Transverse colon (tissue), 3 donors: ENCODE measurements at regions not wholly inside any gene's neighbourhood (a gene's known extent, or its start where the extent isn't known, plus 50 kb on each side); places are given as distances from the start of the nearest gene placed in this dataset.

Source experiments
- POLR2A ChIP-seq: fragments of 450-650 bp; IDR thresholded peaks from one replicate; pipeline ENCODE4 v1.6.1; 2016; ENCODE audit warnings: antibody characterized with exemption, mild to moderate bottlenecking, moderate library complexity
- TF ChIP-seq, protein P1 (sequence below), 5 experiments: fragments of 200-600 bp in 3 of 5; fragments of 450-650 bp in 2 of 5; sonication (generic) in 3 of 5; IDR thresholded peaks; 1 replicate in 2 of 5; 2 replicates in 3 of 5; pipeline ENCODE4 v1.5.1; 2016 to 2017; ENCODE audit warnings: antibody characterized with exemption in 5 of 5, inconsistent platforms in 3 of 5, mild to moderate bottlenecking in 2 of 5, moderate library complexity in 1 of 5

DNA sequence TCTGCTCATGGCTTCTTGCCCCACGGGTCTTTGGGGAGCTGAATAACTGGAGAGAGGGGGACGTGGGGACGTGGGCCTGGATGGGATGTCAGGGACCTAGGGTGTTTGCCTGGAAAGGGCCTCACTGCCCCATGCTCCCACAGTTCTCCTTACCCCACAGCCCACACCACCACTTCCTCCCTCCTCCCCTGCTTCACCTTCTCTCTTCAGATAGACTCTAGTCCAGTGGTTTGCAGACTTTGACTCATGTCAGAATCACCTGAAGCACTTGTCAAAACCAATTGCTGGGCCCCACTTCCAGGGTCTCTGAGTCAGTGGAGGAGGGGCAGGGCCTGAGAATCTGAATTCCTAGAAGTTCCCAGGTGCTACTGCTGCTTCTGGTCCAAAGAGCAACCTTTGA, 327.4 kb downstream of the RPS24 start:
- TF ChIP-seq POLR2A = no peak
- TF ChIP-seq, protein P1, sequence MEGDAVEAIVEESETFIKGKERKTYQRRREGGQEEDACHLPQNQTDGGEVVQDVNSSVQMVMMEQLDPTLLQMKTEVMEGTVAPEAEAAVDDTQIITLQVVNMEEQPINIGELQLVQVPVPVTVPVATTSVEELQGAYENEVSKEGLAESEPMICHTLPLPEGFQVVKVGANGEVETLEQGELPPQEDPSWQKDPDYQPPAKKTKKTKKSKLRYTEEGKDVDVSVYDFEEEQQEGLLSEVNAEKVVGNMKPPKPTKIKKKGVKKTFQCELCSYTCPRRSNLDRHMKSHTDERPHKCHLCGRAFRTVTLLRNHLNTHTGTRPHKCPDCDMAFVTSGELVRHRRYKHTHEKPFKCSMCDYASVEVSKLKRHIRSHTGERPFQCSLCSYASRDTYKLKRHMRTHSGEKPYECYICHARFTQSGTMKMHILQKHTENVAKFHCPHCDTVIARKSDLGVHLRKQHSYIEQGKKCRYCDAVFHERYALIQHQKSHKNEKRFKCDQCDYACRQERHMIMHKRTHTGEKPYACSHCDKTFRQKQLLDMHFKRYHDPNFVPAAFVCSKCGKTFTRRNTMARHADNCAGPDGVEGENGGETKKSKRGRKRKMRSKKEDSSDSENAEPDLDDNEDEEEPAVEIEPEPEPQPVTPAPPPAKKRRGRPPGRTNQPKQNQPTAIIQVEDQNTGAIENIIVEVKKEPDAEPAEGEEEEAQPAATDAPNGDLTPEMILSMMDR (IDR thresholded peaks at IDR 0.05) = no peak
